PC-9 (cell line): ENCODE measurements at regions not wholly inside any gene's neighbourhood (a gene's known extent, or its start where the extent isn't known, plus 50 kb on each side); places are given as distances from the start of the nearest gene placed in this dataset.

Experiments
- BruUV-seq: library from RNA; stranded (reverse); fragments of 400-500 nt; replicated peaks from 2 replicates; lab custom pipeline; 2021; lab: Mats Ljungman, UMichigan
- CTCF ChIA-PET: fragments of 300-600 bp; sonication (Branson Sonifier 250); formaldehyde crosslinking; loops from one replicate; lab custom pipeline; 2022; ENCODE audit warnings: antibody characterized with exemption; lab: Charles Lee
- POLR2A ChIA-PET: fragments of 300-600 bp; sonication (Branson Sonifier 250); formaldehyde crosslinking; loops from one replicate; lab custom pipeline; 2022; ENCODE audit warnings: antibody characterized with exemption; ENCODE audit not compliant: unreplicated experiment; lab: Charles Lee
- DNase-seq, 2 experiments: peaks; one replicate each; pipeline versions ENCODE4 v3.0.0 to v3.0.0-alpha.2; 2015 to 2022; ENCODE audit warnings: mixed read lengths in 1 of 2
- H2AFZ ChIP-seq: fragments of 200-600 bp; sonication (generic); 2 replicates; pipeline ENCODE4 v1.8.1; 2017; ENCODE audit warnings: antibody characterized with exemption
- H3F3A ChIP-seq: fragments of 200-600 bp; sonication (generic); 2 replicates; pipeline ENCODE4 v1.8.1; 2017; ENCODE audit warnings: antibody characterized with exemption, mild to moderate bottlenecking, low read depth; ENCODE audit not compliant: insufficient read depth
- H3K27ac ChIP-seq: fragments of 200-600 bp; sonication (generic); 2 replicates; pipeline ENCODE4 v1.6.1; 2016; ENCODE audit warnings: mixed run types
- H3K27me3 ChIP-seq: fragments of 200-600 bp; sonication (generic); 2 replicates; pipeline ENCODE4 v1.6.1; 2016; ENCODE audit warnings: low read depth, mixed run types; ENCODE audit not compliant: insufficient read depth
- H3K36me3 ChIP-seq: fragments of 200-600 bp; sonication (generic); 2 replicates; pipeline ENCODE4 v1.6.1; 2016; ENCODE audit warnings: low read depth, mixed run types
- H3K4me1 ChIP-seq: fragments of 200-600 bp; sonication (generic); replicated peaks from 2 replicates; pipeline ENCODE4 v1.6.1; 2016; ENCODE audit warnings: mixed run types; ENCODE audit not compliant: insufficient read depth
- H3K4me2 ChIP-seq: fragments of 200-600 bp; sonication (generic); 2 replicates; pipeline ENCODE4 v1.6.1; 2017; ENCODE audit warnings: mixed run types
- H3K4me3 ChIP-seq: fragments of 200-600 bp; sonication (generic); 2 replicates; pipeline ENCODE4 v1.6.1; 2016; ENCODE audit warnings: mixed run types
- H3K79me2 ChIP-seq: fragments of 200-600 bp; sonication (generic); 2 replicates; pipeline ENCODE4 v1.6.1; 2017; ENCODE audit warnings: low read depth, mixed run types
- H3K9me2 ChIP-seq: fragments of 200-600 bp; sonication (generic); 2 replicates; pipeline ENCODE4 v1.8.1; 2017; ENCODE audit warnings: mild to moderate bottlenecking; ENCODE audit not compliant: insufficient read depth
- H3K9me3 ChIP-seq: fragments of 200-600 bp; sonication (generic); 2 replicates; pipeline ENCODE4 v1.8.1; 2016; ENCODE audit warnings: low read depth; ENCODE audit not compliant: insufficient read depth
- H4K20me1 ChIP-seq: fragments of 200-600 bp; sonication (generic); 2 replicates; pipeline ENCODE4 v1.8.1; 2017; ENCODE audit not compliant: insufficient read depth
- EZH2 ChIP-seq: fragments of 200-600 bp; sonication (generic); IDR thresholded peaks from 2 replicates; pipeline ENCODE4 v1.8.0; 2017; ENCODE audit warnings: antibody characterized with exemption, low read depth
- intact Hi-C: fragments of 100-400 bp; cut with micrococcal nuclease; formaldehyde crosslinking; loops from one replicate; pipeline ENCODE4 v1.10.0; 2022; ENCODE audit not compliant: unreplicated experiment
- TF ChIP-seq, protein P1 (sequence below): fragments of 200-600 bp; sonication (generic); conservative IDR thresholded peaks from 2 replicates; pipeline ENCODE4 v1.6.1; 2017; ENCODE audit warnings: mixed run types, antibody characterized with exemption, mild to moderate bottlenecking, moderate library complexity

DNA sequence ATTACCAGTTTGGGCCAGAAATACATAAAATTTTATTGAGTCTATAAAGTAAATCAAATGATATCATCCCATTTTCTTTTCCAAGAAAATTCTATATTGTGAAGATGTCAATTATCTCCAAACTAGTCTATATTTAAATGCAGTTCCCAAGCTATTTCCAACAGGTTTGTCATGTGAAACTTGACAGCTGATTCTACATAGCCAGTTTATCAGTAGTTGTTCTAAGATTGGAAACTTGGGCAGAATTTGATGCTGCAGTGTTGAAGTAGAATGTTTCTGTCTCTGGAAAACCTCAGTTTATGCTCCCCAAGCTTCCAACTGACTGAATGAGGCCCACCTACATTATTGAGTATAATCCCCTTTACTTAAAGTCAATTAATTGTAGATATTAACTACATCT, 994.1 kb downstream of the PCDH7 start:
- no peak for TF ChIP-seq EZH2
- TF ChIP-seq, protein P1, sequence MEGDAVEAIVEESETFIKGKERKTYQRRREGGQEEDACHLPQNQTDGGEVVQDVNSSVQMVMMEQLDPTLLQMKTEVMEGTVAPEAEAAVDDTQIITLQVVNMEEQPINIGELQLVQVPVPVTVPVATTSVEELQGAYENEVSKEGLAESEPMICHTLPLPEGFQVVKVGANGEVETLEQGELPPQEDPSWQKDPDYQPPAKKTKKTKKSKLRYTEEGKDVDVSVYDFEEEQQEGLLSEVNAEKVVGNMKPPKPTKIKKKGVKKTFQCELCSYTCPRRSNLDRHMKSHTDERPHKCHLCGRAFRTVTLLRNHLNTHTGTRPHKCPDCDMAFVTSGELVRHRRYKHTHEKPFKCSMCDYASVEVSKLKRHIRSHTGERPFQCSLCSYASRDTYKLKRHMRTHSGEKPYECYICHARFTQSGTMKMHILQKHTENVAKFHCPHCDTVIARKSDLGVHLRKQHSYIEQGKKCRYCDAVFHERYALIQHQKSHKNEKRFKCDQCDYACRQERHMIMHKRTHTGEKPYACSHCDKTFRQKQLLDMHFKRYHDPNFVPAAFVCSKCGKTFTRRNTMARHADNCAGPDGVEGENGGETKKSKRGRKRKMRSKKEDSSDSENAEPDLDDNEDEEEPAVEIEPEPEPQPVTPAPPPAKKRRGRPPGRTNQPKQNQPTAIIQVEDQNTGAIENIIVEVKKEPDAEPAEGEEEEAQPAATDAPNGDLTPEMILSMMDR = no peak
- Histone ChIP-seq H3K79me2 (no peaks in the 10 kb centered on the region), H3K4me3 (no peak overlapping the region), H2AFZ (no peak overlapping the region), H3K9me3 (no peaks in the 10 kb centered on the region), H3K27me3 (no peaks in the 10 kb centered on the region), H3K27ac (no peak overlapping the region), H3F3A (no peaks in the 10 kb centered on the region), H3K36me3 (no peaks in the 10 kb centered on the region), H3K9me2 (no peaks in the 10 kb centered on the region), H3K4me2 (no peak overlapping the region), H3K4me1 (no peaks in the 10 kb centered on the region), H4K20me1 (no peaks in the 10 kb centered on the region)
- BruUV-seq = no TSS peak
- ChIA-PET POLR2A (no interaction called here), CTCF (no interaction called here)
- intact Hi-C loops = no loop called here
- no peak for DNase-seq

DNA sequence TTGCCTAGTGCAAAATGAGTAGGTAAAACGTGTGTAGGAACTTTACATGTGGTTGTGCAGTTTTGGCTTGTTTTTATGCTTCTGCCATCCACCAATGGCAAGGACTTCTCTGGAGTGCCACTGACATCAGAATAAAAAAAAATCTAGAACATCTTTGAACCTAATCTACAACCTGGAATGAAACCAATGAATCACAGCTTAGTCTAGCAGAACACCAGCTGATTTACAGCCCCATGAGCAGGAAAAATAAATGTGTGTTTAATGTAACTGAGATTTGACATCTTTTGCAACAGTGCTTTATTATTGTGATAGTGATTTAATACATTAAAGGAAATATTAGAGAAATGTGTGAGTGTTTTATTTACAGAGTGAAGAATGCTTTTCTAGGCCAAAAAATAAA, 995.1 kb downstream of the PCDH7 start:
- Histone ChIP-seq H3K27me3 (no peaks in the 10 kb centered on the region), H3K9me3 (no peaks in the 10 kb centered on the region), H2AFZ (no peak overlapping the region), H3K79me2 (no peaks in the 10 kb centered on the region), H4K20me1 (no peaks in the 10 kb centered on the region), H3K27ac (no peak overlapping the region), H3K36me3 (no peaks in the 10 kb centered on the region), H3K4me1 (no peaks in the 10 kb centered on the region), H3K4me2 (no peak overlapping the region), H3K4me3 (no peak overlapping the region), H3K9me2 (no peaks in the 10 kb centered on the region), H3F3A (no peaks in the 10 kb centered on the region)
- no TSS peak for BruUV-seq
- no peak for TF ChIP-seq EZH2
- TF ChIP-seq, protein P1 = no peak
- no peak for DNase-seq
- POLR2A ChIA-PET = no interaction called here
- intact Hi-C loops = no loop called here
- CTCF ChIA-PET = no interaction called here

DNA sequence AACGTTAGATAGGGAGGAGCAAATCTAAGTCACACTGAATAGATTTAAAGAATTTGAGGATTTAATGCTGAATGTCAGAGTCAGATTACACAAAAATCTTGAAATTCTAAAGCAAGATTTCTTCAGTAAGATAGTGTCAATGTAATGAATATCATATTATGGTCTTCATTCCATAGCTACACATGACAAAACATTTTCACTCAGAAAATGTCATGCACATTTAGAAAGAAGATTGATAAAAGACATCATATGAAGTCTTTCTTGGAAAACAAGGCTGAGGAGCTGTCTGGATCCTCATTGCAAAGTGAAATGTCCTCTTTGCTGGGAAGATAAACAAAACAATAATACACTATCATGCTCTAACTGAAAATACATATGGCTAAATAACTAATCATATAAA, 1006.9 kb downstream of the PCDH7 start:
- BruUV-seq = no TSS peak
- Histone ChIP-seq H3K36me3 (no peaks in the 10 kb centered on the region), H4K20me1 (no peaks in the 10 kb centered on the region), H3K4me1 (no peaks in the 10 kb centered on the region), H3K79me2 (no peaks in the 10 kb centered on the region), H3K4me3 (no peak overlapping the region), H2AFZ (no peak overlapping the region; the same call in 1 of the 2 replicates), H3K9me2 (no peaks in the 10 kb centered on the region), H3K27me3 (no peaks in the 10 kb centered on the region), H3K27ac (no peak overlapping the region), H3K9me3 (no peaks in the 10 kb centered on the region), H3K4me2 (no peak overlapping the region), H3F3A (no peaks in the 10 kb centered on the region)
- ChIA-PET POLR2A (interaction anchor here (0.6 kb wide), 1 partner anchor 428 kb away, joined by 11 read pairs; no protein-coding TSS in a partner anchor), CTCF (no interaction called here)
- intact Hi-C loops = no loop called here
- no peak for DNase-seq
- TF ChIP-seq EZH2 = no peak
- TF ChIP-seq, protein P1 = no peak
